ENCODE measurements at regions not wholly inside any gene's neighbourhood (a gene's known extent, or its start where the extent isn't known, plus 50 kb on each side); places are given as distances from the start of the nearest gene placed in this dataset.

- TF ChIP-seq SUZ12 (IDR thresholded peaks at IDR 0.05; ENCODE audit: extremely low read depth, insufficient read depth, insufficient read length) (no peak), YY1 (IDR thresholded peaks at IDR 0.05; ENCODE audit: insufficient read depth, insufficient read length) (no peak)
Measured at GRCh38 chr13:39821977-39822376, 166.5 kb downstream of the COG6 start.
